ENCODE measurements at regions not wholly inside any gene's neighbourhood (a gene's known extent, or its start where the extent isn't known, plus 50 kb on each side); places are given as distances from the start of the nearest gene placed in this dataset.
"Not testable (repeated sequence)": the region's sequence is repeated elsewhere in the genome, so short reads cannot be mapped to it uniquely, and the experiment has no call there.

GRCh38 chr5:20833081-20833627, 845.2 kb upstream of the CDH18 start:
- DNase-seq (ENCODE audit: low read depth in 2 of 2), result peak in 1 of 2 donors; percentile 17

DNA sequence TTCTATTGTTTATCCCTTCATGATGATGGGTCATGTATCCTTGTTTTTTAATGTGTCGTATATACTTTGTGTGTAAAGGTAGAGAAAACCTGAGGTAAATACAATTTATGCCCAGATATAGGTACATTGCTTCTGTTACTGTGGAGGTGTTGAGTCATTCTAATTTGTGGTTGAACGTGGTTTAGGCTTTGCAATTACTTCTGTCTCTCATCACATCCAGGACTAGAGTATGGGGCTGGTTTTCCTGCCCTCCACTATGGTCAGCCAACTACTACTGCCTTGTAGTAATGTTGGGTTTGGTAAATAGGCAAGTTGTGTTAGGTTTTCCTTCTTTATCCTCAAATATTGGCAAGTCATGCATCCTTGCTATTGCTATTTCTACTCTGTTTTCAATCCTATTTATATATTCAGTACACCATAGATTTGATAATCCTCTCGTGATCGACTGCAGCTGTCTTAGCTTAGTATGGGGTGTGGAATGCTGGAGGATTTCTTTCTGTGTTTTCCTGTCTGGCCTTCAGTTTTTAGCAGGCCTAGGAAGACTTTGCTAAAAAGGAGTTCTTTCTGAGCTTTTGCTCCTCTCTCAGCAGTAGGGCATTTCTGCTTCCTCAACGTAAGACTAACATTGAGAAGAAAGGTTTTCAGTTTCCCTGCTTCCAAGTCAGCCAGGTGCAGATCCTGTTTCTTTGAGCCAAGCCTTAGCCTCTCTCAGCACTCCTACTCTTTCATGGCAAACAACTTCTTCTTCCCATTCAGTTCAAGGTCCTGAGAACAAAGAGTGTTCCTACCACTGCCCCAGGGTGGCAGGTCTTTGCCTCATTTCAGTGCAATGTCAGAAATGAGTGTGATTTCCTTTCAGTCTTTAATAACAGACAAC, 844.4 kb upstream of the CDH18 start:
- no peak for DNase-seq (ENCODE audit: low read depth in 2 of 2)

DNA sequence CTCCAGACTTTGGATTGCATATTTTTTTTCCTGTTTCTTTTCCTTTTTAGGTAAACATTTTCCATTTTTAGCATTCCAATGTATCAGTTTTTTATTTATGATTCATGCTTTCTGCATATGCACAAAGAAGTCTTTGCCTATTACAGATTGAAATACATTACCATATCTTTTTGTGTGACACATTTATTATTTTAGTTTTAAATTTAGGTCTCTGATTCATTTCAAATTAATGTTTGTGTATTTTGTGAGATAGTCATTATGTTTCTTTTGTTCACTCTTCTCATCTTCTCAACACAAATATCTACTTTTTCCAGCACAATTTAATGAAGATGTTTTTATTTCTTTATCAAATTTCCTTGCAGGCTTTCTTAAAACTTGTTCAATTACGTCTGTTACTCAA, 838.0 kb upstream of the CDH18 start:
- not testable (repeated sequence) for DNase-seq (ENCODE audit: low read depth in 2 of 2)

- DNase-seq (ENCODE audit: low read depth in 2 of 2), result not testable (repeated sequence)
Observed at GRCh38 chr5:20797216-20797615, 809.2 kb upstream of the CDH18 start.

DNA sequence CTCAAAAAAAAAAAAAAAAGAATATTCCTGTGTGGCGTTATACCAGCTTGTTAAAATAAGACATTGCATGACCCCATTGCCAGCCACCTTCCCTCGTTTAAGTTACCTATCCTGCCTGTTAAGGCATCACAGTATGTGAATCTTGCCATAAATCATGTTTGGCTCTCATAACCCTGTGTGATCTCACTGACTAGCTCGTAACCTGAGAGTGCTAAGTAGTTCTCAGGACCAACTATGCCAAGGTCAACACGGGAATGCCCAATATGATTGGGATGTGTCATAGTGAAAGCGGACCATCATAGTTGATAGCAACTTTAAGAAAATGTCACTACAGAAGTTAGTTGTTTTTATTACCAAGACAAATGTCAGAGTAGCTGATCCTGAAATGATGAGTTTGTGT, 796.8 kb upstream of the CDH18 start:
- DNase-seq (ENCODE audit: low read depth in 2 of 2), result not testable (repeated sequence)

- DNase-seq (ENCODE audit: low read depth in 2 of 2), result not testable (repeated sequence)
Observed at GRCh38 chr5:20783484-20783883, 795.5 kb upstream of the CDH18 start.

GRCh38 chr5:20771338-20771737, 783.3 kb upstream of the CDH18 start:
- not testable (repeated sequence) for DNase-seq (ENCODE audit: low read depth in 2 of 2)

DNA sequence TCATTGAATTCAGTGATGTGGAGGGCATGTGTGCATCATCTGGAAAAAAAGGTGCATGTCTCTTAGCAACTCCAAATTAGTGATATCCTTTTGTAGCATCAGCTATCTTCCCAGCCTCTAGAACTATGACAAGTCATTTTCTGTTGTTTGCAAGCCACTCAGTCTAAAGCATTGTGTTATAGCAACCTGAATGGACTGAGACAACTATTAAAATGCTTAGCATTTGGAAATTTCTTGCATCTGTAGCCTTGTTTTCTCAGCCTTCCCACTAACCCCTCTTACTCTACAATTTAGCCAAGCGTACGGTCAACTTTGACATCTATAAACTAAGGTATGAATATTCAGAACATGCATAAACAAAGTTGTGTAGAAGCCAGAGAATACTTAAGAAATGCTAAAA, 777.1 kb upstream of the CDH18 start:
- DNase-seq (ENCODE audit: low read depth in 2 of 2), result not testable (repeated sequence)

DNA sequence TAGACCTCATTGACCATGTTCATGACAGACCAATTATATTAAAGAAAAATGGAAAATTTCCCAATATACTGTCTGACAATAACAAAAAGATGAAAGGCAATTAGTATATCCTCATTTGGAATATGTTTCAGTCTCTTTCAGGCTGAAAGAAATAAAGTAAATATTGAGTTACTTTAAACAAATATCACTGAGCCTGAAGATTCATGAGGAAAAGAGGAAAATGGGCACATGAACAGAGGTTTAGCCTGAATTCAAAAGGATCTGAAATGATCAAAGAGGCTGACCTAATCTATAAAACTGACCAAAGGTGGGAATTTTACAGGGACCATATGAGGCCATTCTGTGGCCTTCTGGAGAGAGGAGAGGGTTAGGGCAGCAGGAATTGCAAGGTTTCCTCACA, 771.5 kb upstream of the CDH18 start:
- DNase-seq (ENCODE audit: low read depth in 2 of 2), result not testable (repeated sequence)

GRCh38 chr5:20752179-20752578, 764.2 kb upstream of the CDH18 start:
- DNase-seq (ENCODE audit: low read depth in 2 of 2), result not testable (repeated sequence)

DNA sequence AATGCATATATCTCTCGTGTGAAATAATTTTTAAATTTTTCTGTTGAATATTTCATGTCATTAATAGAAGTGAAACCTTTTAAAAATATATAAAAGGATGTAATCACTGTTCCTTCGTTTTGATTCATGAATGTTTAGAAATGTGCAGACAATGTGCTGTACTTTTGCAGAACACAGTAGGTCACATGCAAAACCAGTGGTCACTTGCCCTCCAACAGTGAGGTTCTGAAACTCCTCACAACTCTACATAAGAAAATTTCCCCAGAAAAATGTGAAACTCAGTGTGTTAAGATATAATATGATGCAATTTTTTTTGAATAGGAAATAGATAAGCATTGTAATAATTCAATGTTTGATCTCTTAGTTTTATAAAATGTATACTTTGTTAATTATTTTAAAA, 747.7 kb upstream of the CDH18 start:
- not testable (repeated sequence) for DNase-seq (ENCODE audit: low read depth in 2 of 2)

- not testable (repeated sequence) for DNase-seq (ENCODE audit: low read depth in 2 of 2)
Observed at GRCh38 chr5:20732223-20732622, 744.2 kb upstream of the CDH18 start.

GRCh38 chr5:20721286-20721685, 733.3 kb upstream of the CDH18 start:
- not testable (repeated sequence) for DNase-seq (ENCODE audit: low read depth in 2 of 2)

GRCh38 chr5:20711520-20712155, 723.6 kb upstream of the CDH18 start:
- DNase-seq (ENCODE audit: low read depth in 2 of 2), result not testable (repeated sequence)

DNA sequence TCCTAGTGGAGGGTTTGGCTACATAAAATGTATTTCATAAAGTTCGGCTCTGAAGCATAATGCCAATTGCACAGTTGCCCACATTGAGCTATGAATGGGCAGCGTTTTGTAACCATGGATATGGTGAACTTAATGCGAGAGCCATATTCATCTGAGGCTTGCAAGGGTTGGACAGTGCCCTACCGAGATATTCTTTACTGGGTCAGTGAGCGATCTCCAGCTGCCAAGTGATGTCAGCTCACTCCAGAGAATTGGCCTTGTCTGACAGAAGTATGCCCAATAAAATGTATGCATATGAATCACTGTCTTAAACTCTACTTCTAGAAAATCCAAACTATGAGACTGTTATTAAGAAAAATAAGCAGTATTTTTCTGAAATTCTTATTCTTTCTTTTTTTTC, 719.6 kb upstream of the CDH18 start:
- not testable (repeated sequence) for DNase-seq (ENCODE audit: low read depth in 2 of 2)

DNA sequence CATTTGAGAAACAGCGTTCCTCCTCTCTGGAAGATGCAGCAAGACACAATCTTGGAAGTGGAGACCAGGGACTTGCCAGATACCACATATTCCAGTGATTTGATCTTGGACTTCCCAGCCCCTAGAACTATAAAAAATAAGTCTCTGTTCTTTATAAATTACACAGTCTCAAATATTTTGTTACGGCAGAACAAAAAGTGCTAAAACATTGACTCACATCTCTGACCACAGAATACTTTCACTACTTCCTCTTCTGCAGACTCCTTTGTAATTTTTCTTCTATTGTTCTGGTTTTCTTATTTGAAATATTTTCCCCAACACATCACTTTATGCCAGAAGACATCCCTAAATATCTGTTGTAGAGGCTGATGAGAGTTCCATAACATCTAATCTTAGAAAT, 706.1 kb upstream of the CDH18 start:
- no peak for DNase-seq (ENCODE audit: low read depth in 2 of 2)

DNA sequence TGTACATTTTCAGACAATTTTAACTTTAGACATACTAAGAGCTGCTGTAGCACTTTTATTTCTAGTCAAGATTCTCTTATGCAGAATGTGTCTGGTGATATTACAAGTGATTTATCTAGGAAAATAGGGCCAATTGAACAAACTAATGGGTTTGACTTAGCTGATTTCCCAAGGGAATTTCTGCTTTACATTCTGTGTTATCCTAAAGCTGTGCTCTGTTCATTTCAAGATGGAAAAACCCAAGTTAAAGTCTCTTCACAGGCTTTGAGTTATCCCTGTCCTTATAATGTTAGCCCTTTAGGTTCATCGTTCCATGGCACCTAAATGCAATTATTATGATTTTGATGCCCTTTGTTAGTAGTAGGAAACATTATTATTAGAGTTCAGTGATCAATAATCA, 704.9 kb upstream of the CDH18 start:
- no peak for DNase-seq (ENCODE audit: low read depth in 2 of 2)

DNA sequence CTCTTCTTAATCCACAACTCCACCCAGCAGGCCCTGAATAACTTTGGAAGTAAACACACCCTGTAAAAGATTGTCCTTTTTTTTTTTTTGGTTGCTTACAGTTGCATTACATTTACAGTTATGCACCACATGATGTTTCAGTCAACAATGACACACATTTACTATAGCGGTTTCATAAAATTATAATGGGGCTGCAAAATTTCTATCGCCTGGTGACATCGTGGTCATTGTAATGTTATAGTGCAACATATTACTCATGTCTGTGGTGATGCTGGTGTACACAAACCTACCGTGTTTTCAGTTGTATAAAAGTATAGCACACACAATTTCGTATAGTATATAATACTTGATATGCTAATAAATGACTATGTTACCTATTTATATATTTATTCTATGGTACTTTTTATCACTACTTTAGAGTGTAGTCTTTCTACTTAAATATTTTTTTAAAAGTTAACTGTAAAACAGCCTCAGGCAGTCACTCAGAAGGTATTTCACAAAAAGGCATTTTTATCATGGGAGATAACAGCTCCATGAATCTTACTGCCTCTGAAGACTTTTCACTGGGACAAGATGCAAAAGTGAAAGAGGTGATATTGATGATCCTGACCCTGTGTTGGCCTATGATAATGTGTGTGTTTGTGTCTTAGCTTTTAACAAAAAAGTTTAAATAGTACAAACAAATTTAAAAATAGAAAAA, 695.4 kb upstream of the CDH18 start:
- no peak for DNase-seq (ENCODE audit: low read depth in 2 of 2)

GRCh38 chr5:20680718-20681302, 692.8 kb upstream of the CDH18 start:
- no peak for DNase-seq (ENCODE audit: low read depth in 2 of 2)

DNA sequence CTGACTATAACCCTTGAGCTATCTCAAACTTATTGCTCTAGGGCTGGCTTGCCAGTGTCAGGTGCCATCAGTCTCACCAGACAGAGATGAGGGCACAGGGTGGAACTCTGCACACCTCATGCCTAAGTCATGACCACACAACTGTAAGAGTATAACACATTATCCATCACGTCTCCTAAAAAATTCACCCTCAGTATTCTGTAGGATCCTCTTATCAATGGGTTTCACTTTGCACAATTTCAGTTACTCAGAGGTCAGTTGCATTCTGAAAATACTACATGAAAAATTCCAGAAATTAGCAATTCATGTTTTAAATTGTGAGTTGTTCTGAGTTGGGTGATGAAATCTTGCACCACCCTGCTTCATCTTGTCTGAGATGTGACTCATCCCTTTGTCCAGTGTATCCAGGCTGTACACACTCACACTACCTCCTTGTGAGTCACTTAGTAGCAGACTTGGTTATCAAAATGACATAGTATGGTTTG, 690.9 kb upstream of the CDH18 start:
- no peak for DNase-seq (ENCODE audit: low read depth in 2 of 2)

DNA sequence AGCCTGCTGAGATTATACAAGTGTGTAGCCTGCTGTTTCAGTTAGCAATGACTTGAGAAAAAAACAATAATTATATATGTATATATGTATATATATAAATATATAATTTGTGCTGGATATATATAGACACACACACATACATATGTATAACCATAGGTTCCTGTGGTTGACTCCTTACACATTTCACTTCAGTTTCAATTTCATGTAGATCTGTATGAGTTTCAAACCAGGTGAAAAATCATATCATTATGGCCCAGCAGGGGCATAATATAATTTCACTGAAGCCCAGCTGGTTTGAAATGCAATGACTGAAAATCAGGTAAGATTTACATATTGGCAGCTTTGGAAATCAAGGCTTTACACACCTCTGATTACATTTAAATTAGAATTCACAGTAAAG, 690.4 kb upstream of the CDH18 start:
- DNase-seq (ENCODE audit: low read depth in 2 of 2), result no peak
